ENCODE measurements at regions not wholly inside any gene's neighbourhood (a gene's known extent, or its start where the extent isn't known, plus 50 kb on each side); places are given as distances from the start of the nearest gene placed in this dataset.
A peak's percentile ranks its signal among the peaks of the same experiment; 100 is the strongest.

GRCh38 chr4:11768251-11768972 is 339.7 kb upstream of the HS3ST1 start:
- TF ChIP-seq, protein P1, sequence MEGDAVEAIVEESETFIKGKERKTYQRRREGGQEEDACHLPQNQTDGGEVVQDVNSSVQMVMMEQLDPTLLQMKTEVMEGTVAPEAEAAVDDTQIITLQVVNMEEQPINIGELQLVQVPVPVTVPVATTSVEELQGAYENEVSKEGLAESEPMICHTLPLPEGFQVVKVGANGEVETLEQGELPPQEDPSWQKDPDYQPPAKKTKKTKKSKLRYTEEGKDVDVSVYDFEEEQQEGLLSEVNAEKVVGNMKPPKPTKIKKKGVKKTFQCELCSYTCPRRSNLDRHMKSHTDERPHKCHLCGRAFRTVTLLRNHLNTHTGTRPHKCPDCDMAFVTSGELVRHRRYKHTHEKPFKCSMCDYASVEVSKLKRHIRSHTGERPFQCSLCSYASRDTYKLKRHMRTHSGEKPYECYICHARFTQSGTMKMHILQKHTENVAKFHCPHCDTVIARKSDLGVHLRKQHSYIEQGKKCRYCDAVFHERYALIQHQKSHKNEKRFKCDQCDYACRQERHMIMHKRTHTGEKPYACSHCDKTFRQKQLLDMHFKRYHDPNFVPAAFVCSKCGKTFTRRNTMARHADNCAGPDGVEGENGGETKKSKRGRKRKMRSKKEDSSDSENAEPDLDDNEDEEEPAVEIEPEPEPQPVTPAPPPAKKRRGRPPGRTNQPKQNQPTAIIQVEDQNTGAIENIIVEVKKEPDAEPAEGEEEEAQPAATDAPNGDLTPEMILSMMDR (IDR thresholded peaks at IDR 0.05) = no peak
- TF ChIP-seq POLR2AphosphoS5 (IDR thresholded peaks at IDR 0.05) = no peak
- TF ChIP-seq POLR2A (IDR thresholded peaks at IDR 0.05) = no peak
- intact Hi-C loops (cut with DNase I; ENCODE audit: low total_unique reads) = no loop called here
- no peaks in the 10 kb centered on the region for H3K27me3 ChIP-seq

GRCh38 chr4:11765849-11766453 is 337.3 kb upstream of the HS3ST1 start:
- intact Hi-C loops (cut with DNase I; ENCODE audit: low total_unique reads) = no loop called here
- H3K9me3 ChIP-seq = no peaks in the 10 kb centered on the region
- H3K27me3 ChIP-seq = no peaks in the 10 kb centered on the region
- DNase-seq (ENCODE audit: low spot score in 2 of 2) = no peak
- TF ChIP-seq, protein P1 (IDR thresholded peaks at IDR 0.05) = peak; percentile 34 to 43 (median 38)
- no peak for TF ChIP-seq POLR2A (IDR thresholded peaks at IDR 0.05)
- H3K4me1 ChIP-seq = no peaks in the 10 kb centered on the region
- no peak overlapping the region for H3K27ac ChIP-seq
- H3K36me3 ChIP-seq = no peaks in the 10 kb centered on the region
- H3K4me3 ChIP-seq = no peak overlapping the region

More at GRCh38 chr4:11768251-11768972, 339.7 kb upstream of the HS3ST1 start:
- H3K36me3 ChIP-seq = no peaks in the 10 kb centered on the region
- no peaks in the 10 kb centered on the region for H3K4me1 ChIP-seq
- H3K9me3 ChIP-seq = no peaks in the 10 kb centered on the region
- no peak overlapping the region for H3K4me3 ChIP-seq
- no peak overlapping the region for H3K27ac ChIP-seq
- DNase-seq (ENCODE audit: low spot score in 2 of 2) = no peak

- intact Hi-C loops (cut with DNase I; ENCODE audit: low total_unique reads) = no loop called here
- no peak for DNase-seq (ENCODE audit: low spot score in 2 of 2)
- H3K9me3 ChIP-seq = no peaks in the 10 kb centered on the region
- H3K36me3 ChIP-seq = no peaks in the 10 kb centered on the region
- peak overlapping the region; percentile 52 to 74 for H3K27ac ChIP-seq
- no peak overlapping the region for H3K4me3 ChIP-seq
- TF ChIP-seq POLR2AphosphoS5 (IDR thresholded peaks at IDR 0.05) (no peak), POLR2A (IDR thresholded peaks at IDR 0.05) (no peak)
- TF ChIP-seq, protein P1 (IDR thresholded peaks at IDR 0.05) = no peak
- no peaks in the 10 kb centered on the region for H3K27me3 ChIP-seq
- no peaks in the 10 kb centered on the region for H3K4me1 ChIP-seq
Measured at GRCh38 chr4:11748164-11748872, 319.6 kb upstream of the HS3ST1 start.

- H3K36me3 ChIP-seq = no peaks in the 10 kb centered on the region
- H3K27ac ChIP-seq = no peak overlapping the region
- intact Hi-C loops (cut with DNase I; ENCODE audit: low total_unique reads) = no loop called here
- TF ChIP-seq, protein P1 (IDR thresholded peaks at IDR 0.05) = no peak
- no peak for TF ChIP-seq POLR2AphosphoS5 (IDR thresholded peaks at IDR 0.05)
- TF ChIP-seq POLR2A (IDR thresholded peaks at IDR 0.05) = no peak
- no peak overlapping the region for H3K4me3 ChIP-seq
- H3K4me1 ChIP-seq = no peaks in the 10 kb centered on the region
- no peak for DNase-seq (ENCODE audit: low spot score in 2 of 2)
- H3K9me3 ChIP-seq = no peaks in the 10 kb centered on the region
- H3K27me3 ChIP-seq = no peaks in the 10 kb centered on the region
Measured at GRCh38 chr4:11746734-11747133, 318.0 kb upstream of the HS3ST1 start.

- Histone ChIP-seq H3K4me1 (no peaks in the 10 kb centered on the region), H3K4me3 (no peak overlapping the region), H3K9me3 (no peaks in the 10 kb centered on the region), H3K36me3 (no peaks in the 10 kb centered on the region), H3K27ac (no peak overlapping the region), H3K27me3 (no peaks in the 10 kb centered on the region)
- TF ChIP-seq POLR2AphosphoS5 (IDR thresholded peaks at IDR 0.05) = no peak
- TF ChIP-seq, protein P1 (IDR thresholded peaks at IDR 0.05) = no peak
- no peak for TF ChIP-seq POLR2A (IDR thresholded peaks at IDR 0.05)
- DNase-seq (ENCODE audit: low spot score in 2 of 2) = no peak
- intact Hi-C loops (cut with DNase I; ENCODE audit: low total_unique reads) = no loop called here
Measured at GRCh38 chr4:11743976-11744375, 315.3 kb upstream of the HS3ST1 start.
